ENCODE measurements at regions not wholly inside any gene's neighbourhood (a gene's known extent, or its start where the extent isn't known, plus 50 kb on each side); places are given as distances from the start of the nearest gene placed in this dataset.

DNA sequence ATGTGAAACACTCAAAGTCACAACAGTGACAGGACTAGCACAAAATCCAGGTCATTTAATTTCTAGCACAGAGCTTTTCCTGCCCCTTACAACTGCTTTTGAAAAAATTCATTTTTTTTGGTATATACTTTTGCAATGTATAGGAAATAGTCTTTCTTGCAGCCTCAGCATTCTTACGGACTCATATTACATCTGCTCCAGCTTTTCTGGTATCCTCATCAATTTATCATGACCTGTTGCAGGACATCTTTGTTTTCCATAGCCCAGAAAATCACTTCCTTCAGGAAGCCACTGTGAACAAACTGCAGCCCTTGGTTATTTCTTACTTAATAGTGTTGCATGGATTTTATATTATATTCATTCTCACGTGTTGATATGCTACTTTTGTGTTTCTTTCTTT is 347.9 kb upstream of the MTPN start:
- no peaks in the 10 kb centered on the region for H3K4me1 ChIP-seq (ENCODE audit: control insufficient read depth in 4 of 4, insufficient read depth in 4 of 4, low read length in 3 of 4)
- H3K9me3 ChIP-seq (ENCODE audit: control insufficient read depth in 4 of 4, low read length in 3 of 4) = no peaks in the 10 kb centered on the region
- no peaks in the 10 kb centered on the region for H3K27me3 ChIP-seq (ENCODE audit: control insufficient read depth in 4 of 4, insufficient read depth in 4 of 4, low read length in 3 of 4)
- DNase-seq (ENCODE audit: low spot score) = no peak
- no peak overlapping the region for H3K9ac ChIP-seq (ENCODE audit: low read depth in 1 of 2, low read length in 2 of 2)
- no peaks in the 10 kb centered on the region for H3K36me3 ChIP-seq (ENCODE audit: control insufficient read depth in 4 of 4, insufficient read depth in 3 of 4, low read depth in 1 of 4, low read length in 3 of 4)
- TF ChIP-seq NR2F2 (IDR thresholded peaks at IDR 0.05) (no peak), YY1 (IDR thresholded peaks at IDR 0.05) (no peak), TAF1 (conservative IDR thresholded peaks at IDR 0.05) (no peak), FOXA1 (IDR thresholded peaks at IDR 0.05) (no peak), HNF4A (conservative IDR thresholded peaks at IDR 0.05) (no peak), RAD21 (IDR thresholded peaks at IDR 0.05) (no peak), JUND (IDR thresholded peaks at IDR 0.05) (no peak), EGR1 (IDR thresholded peaks at IDR 0.05; ENCODE audit: low read depth in 2 of 2) (no peak), SP1 (IDR thresholded peaks at IDR 0.05) (no peak), GABPA (IDR thresholded peaks at IDR 0.05 in 1 of 2, conservative IDR thresholded peaks at IDR 0.05 in 1 of 2) (no peak), RXRA (IDR thresholded peaks at IDR 0.05) (no peak), FOXA2 (IDR thresholded peaks at IDR 0.05) (no peak)
- TF ChIP-seq, protein P1, sequence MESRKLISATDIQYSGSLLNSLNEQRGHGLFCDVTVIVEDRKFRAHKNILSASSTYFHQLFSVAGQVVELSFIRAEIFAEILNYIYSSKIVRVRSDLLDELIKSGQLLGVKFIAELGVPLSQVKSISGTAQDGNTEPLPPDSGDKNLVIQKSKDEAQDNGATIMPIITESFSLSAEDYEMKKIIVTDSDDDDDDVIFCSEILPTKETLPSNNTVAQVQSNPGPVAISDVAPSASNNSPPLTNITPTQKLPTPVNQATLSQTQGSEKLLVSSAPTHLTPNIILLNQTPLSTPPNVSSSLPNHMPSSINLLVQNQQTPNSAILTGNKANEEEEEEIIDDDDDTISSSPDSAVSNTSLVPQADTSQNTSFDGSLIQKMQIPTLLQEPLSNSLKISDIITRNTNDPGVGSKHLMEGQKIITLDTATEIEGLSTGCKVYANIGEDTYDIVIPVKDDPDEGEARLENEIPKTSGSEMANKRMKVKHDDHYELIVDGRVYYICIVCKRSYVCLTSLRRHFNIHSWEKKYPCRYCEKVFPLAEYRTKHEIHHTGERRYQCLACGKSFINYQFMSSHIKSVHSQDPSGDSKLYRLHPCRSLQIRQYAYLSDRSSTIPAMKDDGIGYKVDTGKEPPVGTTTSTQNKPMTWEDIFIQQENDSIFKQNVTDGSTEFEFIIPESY (IDR thresholded peaks at IDR 0.05) = no peak
- TF ChIP-seq, protein P2, sequence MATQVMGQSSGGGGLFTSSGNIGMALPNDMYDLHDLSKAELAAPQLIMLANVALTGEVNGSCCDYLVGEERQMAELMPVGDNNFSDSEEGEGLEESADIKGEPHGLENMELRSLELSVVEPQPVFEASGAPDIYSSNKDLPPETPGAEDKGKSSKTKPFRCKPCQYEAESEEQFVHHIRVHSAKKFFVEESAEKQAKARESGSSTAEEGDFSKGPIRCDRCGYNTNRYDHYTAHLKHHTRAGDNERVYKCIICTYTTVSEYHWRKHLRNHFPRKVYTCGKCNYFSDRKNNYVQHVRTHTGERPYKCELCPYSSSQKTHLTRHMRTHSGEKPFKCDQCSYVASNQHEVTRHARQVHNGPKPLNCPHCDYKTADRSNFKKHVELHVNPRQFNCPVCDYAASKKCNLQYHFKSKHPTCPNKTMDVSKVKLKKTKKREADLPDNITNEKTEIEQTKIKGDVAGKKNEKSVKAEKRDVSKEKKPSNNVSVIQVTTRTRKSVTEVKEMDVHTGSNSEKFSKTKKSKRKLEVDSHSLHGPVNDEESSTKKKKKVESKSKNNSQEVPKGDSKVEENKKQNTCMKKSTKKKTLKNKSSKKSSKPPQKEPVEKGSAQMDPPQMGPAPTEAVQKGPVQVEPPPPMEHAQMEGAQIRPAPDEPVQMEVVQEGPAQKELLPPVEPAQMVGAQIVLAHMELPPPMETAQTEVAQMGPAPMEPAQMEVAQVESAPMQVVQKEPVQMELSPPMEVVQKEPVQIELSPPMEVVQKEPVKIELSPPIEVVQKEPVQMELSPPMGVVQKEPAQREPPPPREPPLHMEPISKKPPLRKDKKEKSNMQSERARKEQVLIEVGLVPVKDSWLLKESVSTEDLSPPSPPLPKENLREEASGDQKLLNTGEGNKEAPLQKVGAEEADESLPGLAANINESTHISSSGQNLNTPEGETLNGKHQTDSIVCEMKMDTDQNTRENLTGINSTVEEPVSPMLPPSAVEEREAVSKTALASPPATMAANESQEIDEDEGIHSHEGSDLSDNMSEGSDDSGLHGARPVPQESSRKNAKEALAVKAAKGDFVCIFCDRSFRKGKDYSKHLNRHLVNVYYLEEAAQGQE (IDR thresholded peaks at IDR 0.05) = no peak
- TF ChIP-seq, protein P3, sequence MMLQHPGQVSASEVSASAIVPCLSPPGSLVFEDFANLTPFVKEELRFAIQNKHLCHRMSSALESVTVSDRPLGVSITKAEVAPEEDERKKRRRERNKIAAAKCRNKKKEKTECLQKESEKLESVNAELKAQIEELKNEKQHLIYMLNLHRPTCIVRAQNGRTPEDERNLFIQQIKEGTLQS (IDR thresholded peaks at IDR 0.05) = no peak
- TF ChIP-seq, protein P4, sequence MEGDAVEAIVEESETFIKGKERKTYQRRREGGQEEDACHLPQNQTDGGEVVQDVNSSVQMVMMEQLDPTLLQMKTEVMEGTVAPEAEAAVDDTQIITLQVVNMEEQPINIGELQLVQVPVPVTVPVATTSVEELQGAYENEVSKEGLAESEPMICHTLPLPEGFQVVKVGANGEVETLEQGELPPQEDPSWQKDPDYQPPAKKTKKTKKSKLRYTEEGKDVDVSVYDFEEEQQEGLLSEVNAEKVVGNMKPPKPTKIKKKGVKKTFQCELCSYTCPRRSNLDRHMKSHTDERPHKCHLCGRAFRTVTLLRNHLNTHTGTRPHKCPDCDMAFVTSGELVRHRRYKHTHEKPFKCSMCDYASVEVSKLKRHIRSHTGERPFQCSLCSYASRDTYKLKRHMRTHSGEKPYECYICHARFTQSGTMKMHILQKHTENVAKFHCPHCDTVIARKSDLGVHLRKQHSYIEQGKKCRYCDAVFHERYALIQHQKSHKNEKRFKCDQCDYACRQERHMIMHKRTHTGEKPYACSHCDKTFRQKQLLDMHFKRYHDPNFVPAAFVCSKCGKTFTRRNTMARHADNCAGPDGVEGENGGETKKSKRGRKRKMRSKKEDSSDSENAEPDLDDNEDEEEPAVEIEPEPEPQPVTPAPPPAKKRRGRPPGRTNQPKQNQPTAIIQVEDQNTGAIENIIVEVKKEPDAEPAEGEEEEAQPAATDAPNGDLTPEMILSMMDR (IDR thresholded peaks at IDR 0.05; ENCODE audit: low read depth, low read length, missing input control) = no peak
- H3K4me3 ChIP-seq (ENCODE audit: low read depth in 1 of 3, low read length in 3 of 3) = no peak overlapping the region
- no peak overlapping the region for H3K27ac ChIP-seq (ENCODE audit: low read depth in 1 of 2, low read length in 2 of 2)
- WGBS = 47% methylated on average over 2 of the region's 2 CpGs

DNA sequence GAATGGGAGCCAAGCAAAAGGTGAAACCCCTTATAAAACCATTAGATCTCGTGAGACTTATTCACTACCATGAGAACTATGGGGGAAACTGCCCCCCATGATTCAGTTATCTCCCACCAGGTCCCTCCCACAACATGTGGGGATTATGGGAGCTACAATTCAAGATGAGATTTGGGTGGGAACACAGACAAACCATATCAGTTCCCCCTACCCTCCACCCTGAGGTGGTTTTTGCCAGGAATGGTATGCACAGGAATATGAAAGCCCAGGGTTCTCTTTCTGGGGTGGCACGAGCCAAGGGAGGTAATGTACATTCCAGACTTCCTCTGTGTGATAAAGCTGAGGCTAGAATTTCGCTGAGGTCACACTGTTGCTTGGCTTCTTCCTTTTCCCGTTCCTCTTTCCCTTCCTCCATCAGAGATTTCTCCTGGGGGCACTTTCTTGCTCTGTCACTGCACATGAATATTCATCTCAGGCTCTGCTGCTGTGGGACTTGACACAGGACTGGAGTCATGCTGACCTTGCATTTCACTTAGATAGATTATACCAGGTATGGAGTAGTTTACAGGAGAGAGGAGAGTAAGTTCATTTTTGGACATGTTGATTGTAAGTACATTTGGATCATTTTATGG is 347.0 kb upstream of the MTPN start:
- Histone ChIP-seq H3K4me1 (ENCODE audit: control insufficient read depth in 4 of 4, insufficient read depth in 4 of 4, low read length in 3 of 4) (no peaks in the 10 kb centered on the region), H3K9me3 (ENCODE audit: control insufficient read depth in 4 of 4, low read length in 3 of 4) (no peaks in the 10 kb centered on the region), H3K27ac (ENCODE audit: low read depth in 1 of 2, low read length in 2 of 2) (no peak overlapping the region), H3K27me3 (ENCODE audit: control insufficient read depth in 4 of 4, insufficient read depth in 4 of 4, low read length in 3 of 4) (no peaks in the 10 kb centered on the region), H3K36me3 (ENCODE audit: control insufficient read depth in 4 of 4, insufficient read depth in 3 of 4, low read depth in 1 of 4, low read length in 3 of 4) (no peaks in the 10 kb centered on the region), H3K9ac (ENCODE audit: low read depth in 1 of 2, low read length in 2 of 2) (no peak overlapping the region), H3K4me3 (ENCODE audit: low read depth in 1 of 3, low read length in 3 of 3) (no peak overlapping the region)
- WGBS = 43% methylated on average over 4 of the region's 4 CpGs
- DNase-seq (ENCODE audit: low spot score) = no peak
- TF ChIP-seq EGR1 (IDR thresholded peaks at IDR 0.05; ENCODE audit: low read depth in 2 of 2) (no peak), RXRA (IDR thresholded peaks at IDR 0.05) (no peak), SP1 (IDR thresholded peaks at IDR 0.05) (no peak), RAD21 (IDR thresholded peaks at IDR 0.05) (no peak), HNF4G (IDR thresholded peaks at IDR 0.05) (no peak), NR2F2 (IDR thresholded peaks at IDR 0.05) (no peak), FOXA2 (IDR thresholded peaks at IDR 0.05) (no peak), HNF4A (conservative IDR thresholded peaks at IDR 0.05) (no peak), JUND (IDR thresholded peaks at IDR 0.05) (no peak), TAF1 (conservative IDR thresholded peaks at IDR 0.05) (no peak), FOXA1 (IDR thresholded peaks at IDR 0.05) (no peak)
- TF ChIP-seq, protein P3 (IDR thresholded peaks at IDR 0.05) = no peak
- TF ChIP-seq, protein P1 (IDR thresholded peaks at IDR 0.05) = no peak
- TF ChIP-seq, protein P4 (IDR thresholded peaks at IDR 0.05; ENCODE audit: low read depth, low read length, missing input control) = no peak
- TF ChIP-seq, protein P5, sequence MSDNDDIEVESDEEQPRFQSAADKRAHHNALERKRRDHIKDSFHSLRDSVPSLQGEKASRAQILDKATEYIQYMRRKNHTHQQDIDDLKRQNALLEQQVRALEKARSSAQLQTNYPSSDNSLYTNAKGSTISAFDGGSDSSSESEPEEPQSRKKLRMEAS (IDR thresholded peaks at IDR 0.05) = no peak

Data from liver (tissue), 8 donors.